Uterus (tissue), 2 donors: ENCODE measurements at regions not wholly inside any gene's neighbourhood (a gene's known extent, or its start where the extent isn't known, plus 50 kb on each side); places are given as distances from the start of the nearest gene placed in this dataset.

ENCODE experiments used
- POLR2A ChIP-seq, 2 donors: fragments of 450-650 bp; IDR thresholded peaks; one replicate each; pipeline ENCODE4 v1.6.1; 2016; ENCODE audit warnings: antibody characterized with exemption in 2 of 2, mild to moderate bottlenecking in 1 of 2, moderate library complexity in 1 of 2
- TF ChIP-seq, protein P1 (sequence below), 4 experiments: fragments of 200-600 bp in 2 of 4; fragments of 450-650 bp in 2 of 4; sonication (generic) in 2 of 4; IDR thresholded peaks; one replicate each; pipeline ENCODE4 v1.5.1; 2016 to 2019; ENCODE audit warnings: antibody characterized with exemption in 4 of 4, mild to moderate bottlenecking in 2 of 4, moderate library complexity in 1 of 4

DNA sequence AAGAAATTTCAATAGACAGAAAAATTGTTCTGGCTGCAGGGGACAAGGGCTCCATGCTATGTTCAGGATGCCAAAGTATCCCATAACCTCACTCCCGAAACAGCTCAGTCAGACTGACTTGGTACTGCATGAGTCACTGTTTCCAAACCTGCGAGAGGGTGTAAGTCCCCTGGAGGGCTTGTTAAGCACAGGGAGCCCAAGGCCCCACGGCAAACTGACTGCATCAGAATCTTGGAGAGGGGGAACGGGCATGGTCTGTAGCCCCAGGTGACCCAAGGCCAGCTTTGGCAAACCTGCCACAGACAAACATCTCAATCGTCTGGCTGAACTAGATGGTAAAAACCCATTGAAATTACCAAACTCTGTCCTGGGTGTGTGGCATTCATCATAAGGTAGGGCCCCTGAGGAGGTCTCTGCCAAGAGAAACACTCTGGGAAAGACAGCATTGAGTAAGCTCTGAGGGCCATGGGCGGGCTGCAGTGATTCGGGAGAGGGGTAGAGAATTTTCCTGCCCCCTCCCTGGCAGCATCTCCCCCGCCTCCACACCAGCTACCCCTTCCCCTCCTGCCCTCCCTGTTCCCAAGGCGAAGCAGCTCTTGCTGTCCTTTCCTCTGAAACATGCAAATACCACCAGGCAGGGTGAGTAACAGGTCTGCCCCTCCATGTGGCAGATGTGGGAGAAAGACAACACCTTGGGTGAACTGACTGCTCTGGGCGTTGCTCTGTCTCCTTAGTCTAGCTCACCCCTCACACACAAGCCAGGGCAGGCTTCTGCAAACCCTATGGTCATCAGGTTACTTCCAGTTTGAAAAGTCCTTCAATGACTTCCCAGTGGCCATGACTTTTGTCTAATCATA, 274.7 kb upstream of the SIX2 start:
- TF ChIP-seq, protein P1, sequence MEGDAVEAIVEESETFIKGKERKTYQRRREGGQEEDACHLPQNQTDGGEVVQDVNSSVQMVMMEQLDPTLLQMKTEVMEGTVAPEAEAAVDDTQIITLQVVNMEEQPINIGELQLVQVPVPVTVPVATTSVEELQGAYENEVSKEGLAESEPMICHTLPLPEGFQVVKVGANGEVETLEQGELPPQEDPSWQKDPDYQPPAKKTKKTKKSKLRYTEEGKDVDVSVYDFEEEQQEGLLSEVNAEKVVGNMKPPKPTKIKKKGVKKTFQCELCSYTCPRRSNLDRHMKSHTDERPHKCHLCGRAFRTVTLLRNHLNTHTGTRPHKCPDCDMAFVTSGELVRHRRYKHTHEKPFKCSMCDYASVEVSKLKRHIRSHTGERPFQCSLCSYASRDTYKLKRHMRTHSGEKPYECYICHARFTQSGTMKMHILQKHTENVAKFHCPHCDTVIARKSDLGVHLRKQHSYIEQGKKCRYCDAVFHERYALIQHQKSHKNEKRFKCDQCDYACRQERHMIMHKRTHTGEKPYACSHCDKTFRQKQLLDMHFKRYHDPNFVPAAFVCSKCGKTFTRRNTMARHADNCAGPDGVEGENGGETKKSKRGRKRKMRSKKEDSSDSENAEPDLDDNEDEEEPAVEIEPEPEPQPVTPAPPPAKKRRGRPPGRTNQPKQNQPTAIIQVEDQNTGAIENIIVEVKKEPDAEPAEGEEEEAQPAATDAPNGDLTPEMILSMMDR (IDR thresholded peaks at IDR 0.05), result no peak
- TF ChIP-seq POLR2A (IDR thresholded peaks at IDR 0.05), result no peak
